SW480 (cell line): ENCODE measurements at regions not wholly inside any gene's neighbourhood (a gene's known extent, or its start where the extent isn't known, plus 50 kb on each side); places are given as distances from the start of the nearest gene placed in this dataset.
A peak's percentile ranks its signal among the peaks of the same experiment; 100 is the strongest.

Source experiments
- DNase-seq: peaks from one replicate; pipeline ENCODE4 v3.0.0-alpha.2; 2016; ENCODE audit warnings: low spot score

- no peak for DNase-seq
Measured at GRCh38 chr2:40700231-40700954, 248.5 kb upstream of the SLC8A1 start.

DNA sequence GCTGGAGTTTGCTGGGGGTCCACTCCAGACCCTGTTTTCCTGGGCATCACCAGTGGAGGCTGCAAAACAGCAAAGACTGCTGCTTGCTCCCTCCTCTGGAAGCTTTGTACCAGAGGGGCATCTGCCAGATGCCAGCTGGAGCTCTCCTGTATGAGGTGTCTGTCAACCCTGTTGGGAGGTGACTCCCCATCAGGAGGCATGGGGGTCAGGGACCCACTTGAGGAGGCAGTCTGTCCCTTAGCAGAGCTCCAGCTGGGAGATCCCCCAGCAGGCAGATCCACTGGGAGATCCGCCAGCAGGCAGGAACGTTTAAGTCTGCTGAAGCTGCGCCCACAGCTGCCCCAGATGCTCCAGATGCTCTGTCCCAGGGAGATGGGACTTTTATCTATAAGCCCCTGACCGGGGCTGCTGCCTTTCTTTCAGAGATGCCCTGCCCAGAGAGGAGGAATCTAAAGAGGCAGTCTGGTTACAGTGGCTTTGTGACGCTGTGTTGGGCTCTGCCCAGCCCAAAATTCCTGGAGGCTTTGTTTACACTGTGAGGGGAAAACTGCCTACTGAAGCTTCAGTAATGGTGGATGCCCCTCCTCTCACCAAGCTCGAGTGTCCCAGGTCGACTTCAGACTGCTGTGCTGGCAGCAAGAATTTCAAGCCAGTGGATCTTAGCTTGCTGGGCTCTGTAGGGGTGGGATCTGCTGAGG lies 260.5 kb upstream of the SLC8A1 start:
- DNase-seq, result peak; percentile 17

DNA sequence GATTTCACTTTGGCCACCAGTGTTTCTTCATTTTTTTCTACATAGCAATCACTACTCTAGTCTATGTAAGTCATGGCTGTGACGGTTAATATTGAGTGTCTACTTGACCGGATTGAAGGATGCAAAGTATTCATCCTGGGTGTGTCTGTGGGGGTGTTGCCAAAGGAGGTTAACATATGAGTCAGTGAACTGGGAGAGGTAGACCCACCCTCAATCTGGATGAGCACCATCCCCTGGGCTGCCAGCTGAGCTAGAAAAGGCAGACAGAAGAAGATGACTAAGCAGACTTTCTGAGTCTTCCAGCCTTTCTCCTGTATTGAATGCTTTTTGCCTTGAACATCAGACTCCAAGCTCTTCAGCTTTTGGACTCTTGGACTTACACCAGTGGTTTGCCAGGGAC lies 265.0 kb upstream of the SLC8A1 start:
- no peak for DNase-seq

GRCh38 chr2:40719414-40719813 lies 267.5 kb upstream of the SLC8A1 start:
- no peak for DNase-seq

- DNase-seq, result peak; percentile 19
Measured at GRCh38 chr2:40721595-40721994, 269.7 kb upstream of the SLC8A1 start.

- no peak for DNase-seq
Measured at GRCh38 chr2:40723194-40723593, 271.3 kb upstream of the SLC8A1 start.

DNA sequence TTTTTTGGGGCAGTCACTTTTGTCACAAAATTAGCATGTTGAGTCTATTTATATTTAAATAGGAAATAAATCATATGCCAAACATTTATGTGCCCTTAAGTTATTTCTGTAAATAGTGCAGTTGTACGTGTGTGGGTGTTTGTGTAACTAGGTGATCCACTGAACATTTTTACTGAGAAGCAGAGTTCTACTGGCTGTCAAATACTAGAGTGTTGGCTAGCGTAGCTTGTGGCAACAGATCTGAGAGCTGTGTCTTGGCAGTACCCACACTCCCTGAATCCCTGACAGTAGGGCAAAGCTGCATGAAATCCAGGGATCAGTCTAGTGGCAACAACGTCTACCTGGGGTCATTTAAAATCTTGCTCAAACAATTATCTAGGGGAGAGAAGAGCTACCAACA lies 273.1 kb upstream of the SLC8A1 start:
- no peak for DNase-seq

- no peak for DNase-seq
Measured at GRCh38 chr2:40725950-40726349, 274.1 kb upstream of the SLC8A1 start.

DNA sequence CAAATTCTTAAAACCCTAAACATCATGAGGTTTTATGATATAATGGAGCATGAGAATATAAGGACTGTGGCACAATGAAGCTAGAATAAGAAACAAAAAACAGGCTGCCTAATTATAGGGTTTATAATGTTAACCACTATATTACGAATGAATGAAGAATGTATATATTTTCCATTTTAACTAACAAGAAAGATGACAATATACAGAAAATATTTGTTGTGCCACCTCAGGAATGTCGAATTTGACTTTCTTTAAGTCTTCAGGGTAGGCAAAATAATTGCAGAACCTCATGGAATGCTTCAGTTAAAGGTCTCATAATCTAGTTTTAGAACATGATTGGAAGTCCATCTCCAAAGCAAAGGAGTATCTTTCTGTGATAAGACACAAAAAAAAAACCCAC lies 282.9 kb upstream of the SLC8A1 start:
- no peak for DNase-seq

GRCh38 chr2:40737180-40737579 lies 285.3 kb upstream of the SLC8A1 start:
- DNase-seq, result no peak

- DNase-seq, result no peak
Measured at GRCh38 chr2:40740419-40740818, 288.5 kb upstream of the SLC8A1 start.

DNA sequence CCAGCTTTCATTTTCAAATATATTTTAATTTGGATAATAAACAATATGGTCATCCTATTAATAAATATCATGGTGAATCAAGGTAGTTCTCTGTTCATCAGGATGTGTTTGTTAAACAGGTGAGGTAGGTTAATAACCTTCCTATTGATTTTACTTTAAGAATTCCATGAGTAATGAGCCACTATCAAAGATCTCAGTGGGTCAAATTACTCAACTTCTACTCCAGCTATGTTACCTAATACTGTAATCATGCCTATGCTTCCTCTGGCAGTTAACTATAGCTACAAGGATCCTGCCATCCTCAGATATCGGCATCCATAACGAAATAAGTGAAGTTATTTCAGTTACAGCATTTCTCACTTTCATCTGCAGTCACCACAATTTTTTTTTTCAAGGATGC lies 289.6 kb upstream of the SLC8A1 start:
- no peak for DNase-seq

DNA sequence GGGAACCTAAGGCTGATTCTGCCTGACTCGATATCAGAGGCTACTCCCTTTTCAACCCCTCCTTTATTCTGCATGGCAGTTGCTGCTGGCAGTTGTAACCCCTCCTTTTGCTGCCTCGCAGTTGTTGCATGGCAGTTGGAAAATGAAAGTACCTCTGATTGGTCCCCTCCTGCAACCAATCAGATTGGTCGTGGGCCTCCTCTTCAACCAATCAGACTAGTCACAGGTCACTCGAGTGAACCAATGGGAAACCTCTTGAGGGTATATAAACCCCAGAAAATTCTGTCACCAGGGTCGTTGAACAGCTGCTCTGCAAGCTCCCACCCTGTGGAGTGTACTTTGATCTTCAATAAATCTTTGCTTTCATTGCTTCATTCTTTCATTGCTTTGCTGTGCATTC lies 294.3 kb upstream of the SLC8A1 start:
- peak; percentile 31 for DNase-seq

DNA sequence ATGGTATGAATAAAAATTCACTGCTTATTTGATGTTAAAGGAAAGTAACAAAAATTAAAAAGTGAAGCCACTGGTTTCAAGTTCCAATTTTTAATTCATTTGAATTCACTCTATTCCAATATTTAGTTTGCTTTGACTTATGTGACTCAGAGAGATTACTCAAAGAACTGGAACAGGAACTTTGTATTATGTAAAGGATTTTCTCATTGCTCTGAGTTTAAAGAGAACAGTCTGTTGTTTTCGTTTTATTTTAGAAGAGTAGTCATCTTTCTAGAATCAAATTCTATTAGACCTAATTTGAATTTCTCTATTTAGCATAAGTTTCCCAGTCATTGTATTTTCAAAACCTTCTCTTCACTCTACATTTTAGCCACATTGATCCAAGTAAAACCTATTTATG lies 300.1 kb upstream of the SLC8A1 start:
- DNase-seq, result no peak

DNA sequence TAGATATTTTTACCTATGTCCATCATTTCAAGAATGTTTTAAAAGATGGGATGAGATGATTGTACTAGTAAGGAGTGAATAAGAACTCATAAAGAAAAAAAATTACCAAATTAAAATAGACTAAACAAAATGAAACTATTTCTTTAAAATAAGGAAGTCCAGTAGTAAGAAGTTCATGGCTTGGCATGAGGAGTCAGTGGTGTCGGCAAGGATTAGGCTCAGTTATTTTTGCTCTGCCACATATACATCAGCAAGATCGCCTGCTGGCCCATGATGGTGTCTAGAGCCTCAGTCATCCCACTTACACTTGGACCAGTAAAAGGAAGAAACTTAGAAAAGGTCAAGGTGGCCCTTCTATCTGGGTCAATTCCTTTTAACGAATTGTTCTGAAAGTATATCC lies 300.9 kb upstream of the SLC8A1 start:
- no peak for DNase-seq

DNA sequence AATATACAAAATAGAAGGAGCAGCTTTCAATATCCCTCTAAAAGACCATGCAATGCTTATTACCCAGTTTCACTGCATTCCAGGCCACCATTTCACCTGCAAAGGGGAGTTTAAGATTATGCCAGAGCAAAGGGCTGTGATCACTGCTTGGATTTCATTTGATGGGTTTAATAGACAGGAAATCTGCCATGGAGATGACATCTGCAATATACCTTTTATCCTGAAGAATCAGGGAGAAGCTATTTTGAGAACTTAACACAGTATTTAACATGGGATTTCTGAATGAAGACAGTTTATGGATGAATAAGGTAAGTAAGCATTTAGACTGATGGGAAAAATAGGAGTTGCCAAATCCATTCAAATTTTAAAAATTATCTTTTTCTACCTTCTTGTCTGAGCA lies 303.0 kb upstream of the SLC8A1 start:
- no peak for DNase-seq

GRCh38 chr2:40758401-40759155 lies 306.7 kb upstream of the SLC8A1 start:
- DNase-seq, result no peak

DNA sequence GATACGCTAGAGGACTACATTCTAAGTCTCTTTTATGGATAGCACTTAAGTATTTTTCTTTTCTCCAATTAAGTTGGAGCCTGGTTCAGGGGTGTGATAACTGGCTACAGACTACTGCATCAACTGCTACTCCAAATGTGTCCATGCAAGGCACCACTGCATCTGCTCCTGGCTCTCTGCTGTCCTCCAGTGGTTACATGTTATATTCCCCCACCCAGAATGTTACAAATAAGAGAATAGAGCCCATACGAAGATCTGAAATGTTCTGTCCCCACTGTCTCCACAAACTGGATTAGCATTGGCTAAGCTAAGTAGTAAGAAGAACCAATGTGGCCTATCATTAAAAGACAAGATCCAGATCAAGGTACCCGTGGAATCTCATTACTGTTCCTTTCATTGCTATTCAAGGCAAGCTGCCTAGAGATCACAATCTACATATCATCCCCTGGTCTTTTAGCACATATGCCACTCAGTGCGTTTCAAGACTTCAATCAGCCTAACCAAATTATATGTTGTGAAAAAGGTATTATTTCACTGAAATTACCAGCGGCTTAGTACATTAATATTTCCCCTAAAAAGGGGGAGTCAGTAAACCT lies 308.3 kb upstream of the SLC8A1 start:
- DNase-seq, result peak; percentile 53

DNA sequence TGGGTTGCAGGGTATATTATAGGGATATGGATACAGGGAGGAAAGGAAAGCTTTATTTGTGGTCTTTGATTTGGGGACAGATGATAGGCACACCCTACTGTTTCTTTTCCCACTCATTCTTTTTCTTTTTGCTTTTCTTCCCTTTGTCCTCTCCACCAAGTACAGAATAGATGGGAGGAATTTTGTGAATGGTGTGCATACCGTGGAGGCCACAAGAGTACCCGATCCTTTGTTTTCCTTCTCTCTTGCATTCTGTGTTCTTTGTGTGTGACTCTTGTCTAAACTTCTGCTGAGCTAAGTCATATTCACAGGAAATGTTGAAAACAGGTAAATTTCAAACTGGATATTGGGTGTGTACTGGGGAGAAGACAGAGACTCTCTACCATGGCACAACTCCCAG lies 321.4 kb upstream of the SLC8A1 start:
- DNase-seq, result no peak

GRCh38 chr2:40783704-40784103 lies 331.8 kb upstream of the SLC8A1 start:
- no peak for DNase-seq

DNA sequence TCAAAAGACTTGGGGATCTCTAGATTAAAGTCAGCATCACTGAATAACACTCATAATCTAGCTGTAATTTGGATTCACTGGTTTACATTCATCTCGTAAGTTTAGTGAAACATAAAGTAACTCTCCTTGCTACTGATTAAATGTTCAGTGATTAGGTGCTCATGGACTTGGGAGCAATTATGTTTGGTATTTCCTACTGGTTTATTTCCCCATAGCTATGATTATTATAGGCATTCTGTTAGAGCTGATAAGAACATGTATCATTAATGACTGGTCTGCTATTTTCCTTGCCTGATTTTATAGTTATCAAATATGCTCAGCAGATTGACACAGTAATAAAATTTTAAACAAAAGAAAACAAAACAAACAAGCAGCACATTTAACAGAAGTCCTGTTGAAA lies 334.7 kb upstream of the SLC8A1 start:
- DNase-seq, result no peak

GRCh38 chr2:40797120-40797519 lies 345.2 kb upstream of the SLC8A1 start:
- DNase-seq, result no peak

GRCh38 chr2:40803900-40804299 lies 352.0 kb upstream of the SLC8A1 start:
- DNase-seq, result peak; percentile 55
